Suppressor macrophage (primary cell): ENCODE measurements at regions not wholly inside any gene's neighbourhood (a gene's known extent, or its start where the extent isn't known, plus 50 kb on each side); places are given as distances from the start of the nearest gene placed in this dataset.
"Not testable (repeated sequence)": the region's sequence is repeated elsewhere in the genome, so short reads cannot be mapped to it uniquely, and the experiment has no call there.

Experiments
- DNase-seq, 4 experiments: peaks; one replicate each; pipeline ENCODE4 v3.0.0-alpha.2; 2020 to 2022

GRCh38 chr11:42319921-42320320, 860.5 kb upstream of the LRRC4C start:
- no peak for DNase-seq

GRCh38 chr11:42329929-42330565, 870.6 kb upstream of the LRRC4C start:
- DNase-seq, result no peak

GRCh38 chr11:42337786-42338455, 878.5 kb upstream of the LRRC4C start:
- no peak for DNase-seq

GRCh38 chr11:42344204-42344792, 884.8 kb upstream of the LRRC4C start:
- no peak for DNase-seq

GRCh38 chr11:42345933-42346332, 886.5 kb upstream of the LRRC4C start:
- no peak for DNase-seq

GRCh38 chr11:42363701-42364100, 904.2 kb upstream of the LRRC4C start:
- no peak for DNase-seq

GRCh38 chr11:42390116-42390515, 921.7 kb upstream of the API5 start:
- DNase-seq, result no peak

GRCh38 chr11:42397483-42397882, 914.3 kb upstream of the API5 start:
- no peak for DNase-seq

GRCh38 chr11:42407341-42407740, 904.5 kb upstream of the API5 start:
- DNase-seq, result no peak

GRCh38 chr11:42410251-42410955, 901.4 kb upstream of the API5 start:
- DNase-seq, result peak in 2 of 4 experiments; percentile 3 to 23

GRCh38 chr11:42412590-42412989, 899.2 kb upstream of the API5 start:
- no peak for DNase-seq

GRCh38 chr11:42417691-42418090, 894.1 kb upstream of the API5 start:
- no peak for DNase-seq

- DNase-seq, result no peak
These were observed 889.7 kb upstream of the API5 start for GRCh38 chr11:42422090-42422489.

- DNase-seq, result not testable (repeated sequence)
These were observed 876.9 kb upstream of the API5 start for GRCh38 chr11:42434911-42435310.

- no peak for DNase-seq
These were observed 867.4 kb upstream of the API5 start for GRCh38 chr11:42444406-42444805.

GRCh38 chr11:42462558-42463310, 849.1 kb upstream of the API5 start:
- DNase-seq, result no peak

- no peak for DNase-seq
These were observed 846.2 kb upstream of the API5 start for GRCh38 chr11:42465623-42466022.

- DNase-seq, result no peak
These were observed 838.7 kb upstream of the API5 start for GRCh38 chr11:42473106-42473505.

- no peak for DNase-seq
These were observed 829.0 kb upstream of the API5 start for GRCh38 chr11:42482822-42483221.

GRCh38 chr11:42490506-42490905, 821.3 kb upstream of the API5 start:
- DNase-seq, result no peak

GRCh38 chr11:42494459-42494858, 817.3 kb upstream of the API5 start:
- no peak for DNase-seq

GRCh38 chr11:42498971-42499370, 812.8 kb upstream of the API5 start:
- DNase-seq, result no peak

- no peak for DNase-seq
These were observed 809.6 kb upstream of the API5 start for GRCh38 chr11:42502151-42502550.
